Dendritic cell treated with granulocyte-macrophage colony-stimulating factor and Interleukin-4, amounts not matched to agents 40 ng/mL and 50 ng/mL, for 4 days (primary cell): ENCODE measurements at regions not wholly inside any gene's neighbourhood (a gene's known extent, or its start where the extent isn't known, plus 50 kb on each side); places are given as distances from the start of the nearest gene placed in this dataset.

Source experiments
- H3K27ac Mint-ChIP-seq: one replicate; pipeline ENCODE4 v1.8.0; 2022; ENCODE audit warnings: mild to moderate bottlenecking, mixed read lengths
- H3K27me3 Mint-ChIP-seq: one replicate; pipeline ENCODE4 v1.8.0; 2022; ENCODE audit warnings: mild to moderate bottlenecking, mixed read lengths
- H3K36me3 Mint-ChIP-seq: one replicate; pipeline ENCODE4 v1.8.0; 2022; ENCODE audit warnings: low read depth, mixed read lengths
- H3K4me1 Mint-ChIP-seq: one replicate; pipeline ENCODE4 v1.8.0; 2022; ENCODE audit warnings: low read depth, mixed read lengths
- H3K4me3 Mint-ChIP-seq: one replicate; pipeline ENCODE4 v1.8.0; 2022; ENCODE audit warnings: mild to moderate bottlenecking, moderate library complexity, mixed read lengths
- H3K9me3 Mint-ChIP-seq: one replicate; pipeline ENCODE4 v1.8.0; 2022; ENCODE audit warnings: mixed read lengths
- intact Hi-C: fragments of 100-400 bp; cut with micrococcal nuclease; formaldehyde crosslinking; loops from one replicate; pipeline ENCODE4 v1.15.0; 2022

- intact Hi-C loops: no loop called here
- H3K36me3 Mint-ChIP-seq: no peaks in the 10 kb centered on the region
- H3K9me3 Mint-ChIP-seq: no peaks in the 10 kb centered on the region
These were observed 984.6 kb upstream of the NR2F2 start for GRCh38 chr15:95345867-95346266.

GRCh38 chr15:95346721-95347475, 983.6 kb upstream of the NR2F2 start:
- Mint-ChIP-seq H3K4me1 (no peaks in the 10 kb centered on the region), H3K27me3 (no peaks in the 10 kb centered on the region), H3K36me3 (no peaks in the 10 kb centered on the region), H3K27ac (no peak overlapping the region), H3K4me3 (no peak overlapping the region), H3K9me3 (no peaks in the 10 kb centered on the region)
- intact Hi-C loops: no loop called here

More at GRCh38 chr15:95345867-95346266, 984.6 kb upstream of the NR2F2 start:
- Mint-ChIP-seq H3K27ac (no peak overlapping the region), H3K4me3 (no peak overlapping the region), H3K27me3 (no peaks in the 10 kb centered on the region), H3K4me1 (no peaks in the 10 kb centered on the region)

GRCh38 chr15:95347837-95348236, 982.7 kb upstream of the NR2F2 start:
- intact Hi-C loops: no loop called here
- H3K4me1 Mint-ChIP-seq: no peaks in the 10 kb centered on the region
- no peak overlapping the region for H3K27ac Mint-ChIP-seq
- H3K36me3 Mint-ChIP-seq: no peaks in the 10 kb centered on the region
- no peak overlapping the region for H3K4me3 Mint-ChIP-seq
- no peaks in the 10 kb centered on the region for H3K27me3 Mint-ChIP-seq
- no peaks in the 10 kb centered on the region for H3K9me3 Mint-ChIP-seq

GRCh38 chr15:95350908-95351307, 979.6 kb upstream of the NR2F2 start:
- Mint-ChIP-seq H3K4me3 (no peak overlapping the region), H3K27me3 (no peaks in the 10 kb centered on the region), H3K4me1 (no peaks in the 10 kb centered on the region), H3K36me3 (no peaks in the 10 kb centered on the region), H3K9me3 (no peaks in the 10 kb centered on the region), H3K27ac (no peak overlapping the region)
- intact Hi-C loops: no loop called here

GRCh38 chr15:95352631-95353187, 977.8 kb upstream of the NR2F2 start:
- Mint-ChIP-seq H3K9me3 (no peaks in the 10 kb centered on the region), H3K27ac (no peak overlapping the region), H3K4me1 (no peaks in the 10 kb centered on the region), H3K4me3 (no peak overlapping the region), H3K36me3 (no peaks in the 10 kb centered on the region), H3K27me3 (no peaks in the 10 kb centered on the region)
- intact Hi-C loops: no loop called here

- Mint-ChIP-seq H3K4me1 (no peaks in the 10 kb centered on the region), H3K27me3 (no peaks in the 10 kb centered on the region), H3K36me3 (no peaks in the 10 kb centered on the region), H3K9me3 (no peaks in the 10 kb centered on the region), H3K27ac (no peak overlapping the region), H3K4me3 (no peak overlapping the region)
- intact Hi-C loops: no loop called here
These were observed 977.0 kb upstream of the NR2F2 start for GRCh38 chr15:95353512-95353911.

GRCh38 chr15:95359966-95360365, 970.5 kb upstream of the NR2F2 start:
- no peaks in the 10 kb centered on the region for H3K36me3 Mint-ChIP-seq
- intact Hi-C loops: no loop called here
- H3K9me3 Mint-ChIP-seq: peaks cover 18% of the 10 kb centered on the region
- no peak overlapping the region for H3K27ac Mint-ChIP-seq
- H3K27me3 Mint-ChIP-seq: no peaks in the 10 kb centered on the region
- H3K4me3 Mint-ChIP-seq: no peak overlapping the region
- H3K4me1 Mint-ChIP-seq: no peaks in the 10 kb centered on the region

- intact Hi-C loops: no loop called here
- Mint-ChIP-seq H3K27ac (no peak overlapping the region), H3K4me3 (no peak overlapping the region), H3K4me1 (no peaks in the 10 kb centered on the region), H3K36me3 (no peaks in the 10 kb centered on the region), H3K27me3 (no peaks in the 10 kb centered on the region), H3K9me3 (peaks cover 18% of the 10 kb centered on the region)
These were observed 968.2 kb upstream of the NR2F2 start for GRCh38 chr15:95362306-95362705.

GRCh38 chr15:95363646-95364045, 966.9 kb upstream of the NR2F2 start:
- no peaks in the 10 kb centered on the region for H3K27me3 Mint-ChIP-seq
- no peak overlapping the region for H3K27ac Mint-ChIP-seq
- H3K4me1 Mint-ChIP-seq: no peaks in the 10 kb centered on the region
- intact Hi-C loops: no loop called here
- H3K36me3 Mint-ChIP-seq: no peaks in the 10 kb centered on the region
- H3K4me3 Mint-ChIP-seq: no peak overlapping the region
- peaks cover 18% of the 10 kb centered on the region for H3K9me3 Mint-ChIP-seq

- intact Hi-C loops: no loop called here
- H3K27ac Mint-ChIP-seq: no peak overlapping the region
These were observed 964.9 kb upstream of the NR2F2 start for GRCh38 chr15:95365511-95366107.

GRCh38 chr15:95368191-95368590, 962.3 kb upstream of the NR2F2 start:
- H3K36me3 Mint-ChIP-seq: no peaks in the 10 kb centered on the region
- intact Hi-C loops: no loop called here

More at GRCh38 chr15:95365511-95366107, 964.9 kb upstream of the NR2F2 start:
- Mint-ChIP-seq H3K4me1 (no peaks in the 10 kb centered on the region), H3K4me3 (no peak overlapping the region), H3K27me3 (no peaks in the 10 kb centered on the region), H3K36me3 (no peaks in the 10 kb centered on the region), H3K9me3 (peaks cover 16% of the 10 kb centered on the region)

GRCh38 chr15:95368755-95369601, 961.5 kb upstream of the NR2F2 start:
- no peaks in the 10 kb centered on the region for H3K36me3 Mint-ChIP-seq
- H3K4me1 Mint-ChIP-seq: no peaks in the 10 kb centered on the region
- no peak overlapping the region for H3K4me3 Mint-ChIP-seq
- intact Hi-C loops: no loop called here
- no peaks in the 10 kb centered on the region for H3K9me3 Mint-ChIP-seq
- no peak overlapping the region for H3K27ac Mint-ChIP-seq
- no peaks in the 10 kb centered on the region for H3K27me3 Mint-ChIP-seq

More at GRCh38 chr15:95368191-95368590, 962.3 kb upstream of the NR2F2 start:
- H3K4me3 Mint-ChIP-seq: no peak overlapping the region
- no peaks in the 10 kb centered on the region for H3K4me1 Mint-ChIP-seq
- no peaks in the 10 kb centered on the region for H3K27me3 Mint-ChIP-seq
- no peaks in the 10 kb centered on the region for H3K9me3 Mint-ChIP-seq
- H3K27ac Mint-ChIP-seq: no peak overlapping the region

GRCh38 chr15:95370291-95370690, 960.2 kb upstream of the NR2F2 start:
- intact Hi-C loops: no loop called here
- Mint-ChIP-seq H3K36me3 (no peaks in the 10 kb centered on the region), H3K27ac (no peak overlapping the region)

GRCh38 chr15:95371664-95372063, 958.8 kb upstream of the NR2F2 start:
- no peaks in the 10 kb centered on the region for H3K9me3 Mint-ChIP-seq
- H3K4me1 Mint-ChIP-seq: no peaks in the 10 kb centered on the region
- no peak overlapping the region for H3K4me3 Mint-ChIP-seq
- H3K36me3 Mint-ChIP-seq: no peaks in the 10 kb centered on the region
- intact Hi-C loops: no loop called here
- H3K27me3 Mint-ChIP-seq: no peaks in the 10 kb centered on the region
- no peak overlapping the region for H3K27ac Mint-ChIP-seq

More at GRCh38 chr15:95370291-95370690, 960.2 kb upstream of the NR2F2 start:
- no peaks in the 10 kb centered on the region for H3K27me3 Mint-ChIP-seq
- no peaks in the 10 kb centered on the region for H3K4me1 Mint-ChIP-seq
- no peak overlapping the region for H3K4me3 Mint-ChIP-seq
- H3K9me3 Mint-ChIP-seq: no peaks in the 10 kb centered on the region
